ENCODE measurements at regions not wholly inside any gene's neighbourhood (a gene's known extent, or its start where the extent isn't known, plus 50 kb on each side); places are given as distances from the start of the nearest gene placed in this dataset.
"Not testable (repeated sequence)": the region's sequence is repeated elsewhere in the genome, so short reads cannot be mapped to it uniquely, and the experiment has no call there.

- DNase-seq: no peak
These were observed 284.6 kb downstream of the BCAT1 start for GRCh38 chr12:24664161-24664880.

GRCh38 chr12:24661657-24662096 is 287.2 kb downstream of the BCAT1 start:
- DNase-seq: no peak

- DNase-seq: no peak
These were observed 289.9 kb downstream of the BCAT1 start for GRCh38 chr12:24659016-24659415.

- not testable (repeated sequence) for DNase-seq
These were observed 294.6 kb downstream of the BCAT1 start for GRCh38 chr12:24654344-24654743.

- DNase-seq: no peak
These were observed 299.3 kb downstream of the BCAT1 start for GRCh38 chr12:24649634-24650033.

- no peak for DNase-seq
These were observed 299.7 kb downstream of the BCAT1 start for GRCh38 chr12:24649209-24649608.

- DNase-seq: no peak
These were observed 303.6 kb downstream of the BCAT1 start for GRCh38 chr12:24645254-24645653.

GRCh38 chr12:24643120-24644119 is 305.5 kb downstream of the BCAT1 start:
- no peak for DNase-seq

- no peak for DNase-seq
These were observed 309.3 kb downstream of the BCAT1 start for GRCh38 chr12:24639641-24640040.

GRCh38 chr12:24632466-24632865 is 316.4 kb downstream of the BCAT1 start:
- DNase-seq: no peak

- no peak for DNase-seq
These were observed 317.1 kb downstream of the BCAT1 start for GRCh38 chr12:24631676-24632426.

GRCh38 chr12:24630856-24631255 is 318.0 kb downstream of the BCAT1 start:
- no peak for DNase-seq

GRCh38 chr12:24630446-24630845 is 318.5 kb downstream of the BCAT1 start:
- no peak for DNase-seq

GRCh38 chr12:24625103-24625502 is 323.8 kb downstream of the BCAT1 start:
- no peak for DNase-seq

- DNase-seq: not testable (repeated sequence)
These were observed 328.9 kb downstream of the BCAT1 start for GRCh38 chr12:24619954-24620353.

GRCh38 chr12:24617471-24617870 is 331.4 kb downstream of the BCAT1 start:
- DNase-seq: no peak

GRCh38 chr12:24615967-24616411 is 332.9 kb downstream of the BCAT1 start:
- DNase-seq: no peak

- no peak for DNase-seq
These were observed 340.1 kb downstream of the BCAT1 start for GRCh38 chr12:24608637-24609285.

GRCh38 chr12:24608108-24608507 is 340.8 kb downstream of the BCAT1 start:
- DNase-seq: no peak

- DNase-seq: no peak
These were observed 343.0 kb downstream of the BCAT1 start for GRCh38 chr12:24605916-24606315.

GRCh38 chr12:24605466-24605865 is 343.4 kb downstream of the BCAT1 start:
- DNase-seq: no peak

GRCh38 chr12:24603371-24603770 is 345.5 kb downstream of the BCAT1 start:
- DNase-seq: no peak

All from NCI-H187 treated with DMSO at 0.1 percent for 48 hours (cell line).